T1000 (cell line): ENCODE measurements at regions not wholly inside any gene's neighbourhood (a gene's known extent, or its start where the extent isn't known, plus 50 kb on each side); places are given as distances from the start of the nearest gene placed in this dataset.

ENCODE experiments used
- DNase-seq: peaks from one replicate; lab custom pipeline; 2025; ENCODE audit warnings: mixed read lengths; lab: John Stamatoyannopoulos, UW

DNA sequence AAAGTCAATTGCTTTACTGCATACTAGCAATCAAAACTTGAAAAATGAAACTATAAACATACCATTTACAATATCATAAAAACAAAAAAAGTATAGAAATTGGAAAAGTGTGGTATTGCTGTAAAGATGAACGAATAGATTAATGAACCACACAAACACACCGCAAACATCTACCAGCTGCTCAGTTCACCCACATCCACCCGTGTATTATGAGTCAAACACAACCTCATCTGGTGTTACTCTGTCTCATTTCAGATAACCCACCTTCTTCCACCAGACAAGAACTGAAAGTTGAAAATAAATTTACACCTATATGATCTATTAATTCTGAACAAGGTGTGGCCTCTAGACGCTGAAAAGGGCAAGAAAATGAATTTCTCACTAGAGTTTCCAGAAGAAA, 53.3 kb downstream of the BLID start:
- DNase-seq: no peak

GRCh38 chr11:122059565-122059964, 56.5 kb downstream of the BLID start:
- no peak for DNase-seq

DNA sequence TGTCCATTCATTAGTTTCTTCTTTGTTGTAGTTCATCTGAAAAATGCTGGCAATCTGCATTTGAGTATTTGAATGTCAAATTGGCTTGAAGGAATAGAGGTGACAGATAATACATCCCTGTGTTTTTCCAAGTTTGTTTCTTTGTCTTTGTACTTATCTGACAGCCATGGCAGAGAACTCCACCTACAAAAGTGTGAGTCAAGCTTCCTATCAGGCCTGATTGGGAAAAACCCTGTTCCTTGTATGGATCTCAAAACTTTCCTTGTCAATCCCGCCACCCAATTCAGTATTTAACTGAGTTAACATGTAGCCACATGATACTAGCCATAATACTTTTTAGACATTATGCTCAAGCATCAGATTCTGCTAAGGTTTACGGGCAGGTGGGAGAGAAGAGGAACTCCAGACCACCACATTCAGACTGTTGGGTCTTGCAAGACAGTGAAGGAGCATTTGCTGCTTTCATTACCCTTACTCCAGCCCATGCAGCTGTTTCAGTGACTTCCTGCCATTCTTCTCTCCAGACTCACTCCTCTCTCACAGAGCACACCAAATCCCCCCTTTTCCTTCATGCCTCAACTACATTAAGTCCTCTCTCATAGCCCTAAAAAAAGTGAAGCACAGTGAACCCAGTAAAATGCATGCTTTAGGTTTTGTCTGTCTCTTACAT, 65.9 kb downstream of the BLID start:
- DNase-seq: no peak

DNA sequence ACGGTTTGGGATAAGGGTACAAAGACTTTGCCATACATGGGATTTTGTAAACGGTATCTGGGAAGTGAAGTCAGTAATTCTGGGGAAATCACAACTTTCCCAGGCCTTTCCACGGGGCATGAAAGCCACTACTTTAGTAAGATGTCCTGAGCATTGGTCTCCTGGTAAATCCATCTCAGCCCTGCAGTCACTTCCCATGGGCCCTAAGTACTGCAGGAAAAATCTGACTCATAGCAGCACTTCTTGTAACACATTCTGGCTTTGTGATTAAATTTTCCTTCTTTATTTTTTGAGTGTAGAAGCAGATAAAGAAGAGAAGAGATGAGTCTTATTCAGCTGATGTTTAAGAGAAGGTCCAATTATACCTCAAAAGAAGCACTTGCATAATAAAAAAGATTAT, 67.6 kb downstream of the BLID start:
- DNase-seq: no peak

DNA sequence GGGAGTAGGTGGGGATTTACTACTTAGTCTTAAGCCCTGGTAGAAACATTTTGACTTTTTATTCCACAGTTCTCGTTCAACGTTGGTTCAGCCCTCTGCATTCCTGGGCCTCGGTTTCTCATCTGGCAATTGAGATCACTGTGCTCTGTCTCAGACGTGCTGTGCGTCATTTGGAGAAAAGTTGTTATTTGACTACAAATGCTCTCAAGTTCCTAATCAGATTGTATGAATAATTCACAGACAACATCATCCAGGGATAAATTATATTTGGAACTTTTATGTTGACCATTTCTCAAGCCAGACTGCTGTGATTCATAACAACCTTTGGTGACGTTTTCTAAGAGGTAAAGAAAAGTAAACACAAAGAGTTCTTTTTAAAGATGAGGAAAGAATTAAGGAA, 69.2 kb downstream of the BLID start:
- DNase-seq: no peak

- DNase-seq: no peak
Measured at GRCh38 chr11:122046438-122046837, 69.6 kb downstream of the BLID start.

DNA sequence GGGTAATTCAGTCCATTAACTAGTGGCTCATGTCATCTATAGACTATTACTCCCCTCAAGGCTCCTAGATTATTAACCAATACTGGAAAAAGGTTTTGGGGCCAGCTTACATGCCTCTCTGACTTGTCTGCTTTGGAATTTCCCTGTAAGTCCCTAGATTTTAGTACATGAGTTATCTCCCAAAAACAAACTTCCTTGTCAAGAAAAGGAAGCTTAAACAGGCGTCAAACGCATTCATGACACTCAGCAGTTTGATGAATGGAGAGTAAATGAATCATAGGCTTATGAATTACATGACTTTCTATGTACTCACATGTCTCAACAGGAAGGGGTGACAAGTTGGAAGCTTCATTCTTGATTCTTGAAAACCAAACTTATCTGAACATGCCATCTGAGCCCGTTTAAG, 70.8 kb downstream of the BLID start:
- peak; percentile 9 for DNase-seq

GRCh38 chr11:122044086-122044485, 71.9 kb downstream of the BLID start:
- DNase-seq: no peak

DNA sequence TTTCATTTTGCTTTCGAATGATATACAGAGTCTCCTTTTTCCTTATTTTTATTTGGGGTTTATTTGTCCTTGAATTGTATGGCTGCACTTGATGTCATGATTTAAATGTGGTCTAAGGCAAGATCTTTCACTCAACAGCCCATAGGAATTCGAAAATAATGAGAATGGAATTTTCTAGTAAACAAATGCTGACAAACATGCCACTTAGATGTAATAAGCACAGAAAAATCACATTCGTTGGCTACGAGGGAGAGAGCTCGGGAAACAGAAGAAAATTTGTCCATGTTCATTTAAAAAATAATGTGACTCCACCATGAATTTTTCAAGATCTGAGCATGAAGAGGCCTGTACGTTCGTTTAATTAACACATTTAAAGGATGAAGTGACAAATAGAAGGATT, 73.0 kb downstream of the BLID start:
- no peak for DNase-seq

DNA sequence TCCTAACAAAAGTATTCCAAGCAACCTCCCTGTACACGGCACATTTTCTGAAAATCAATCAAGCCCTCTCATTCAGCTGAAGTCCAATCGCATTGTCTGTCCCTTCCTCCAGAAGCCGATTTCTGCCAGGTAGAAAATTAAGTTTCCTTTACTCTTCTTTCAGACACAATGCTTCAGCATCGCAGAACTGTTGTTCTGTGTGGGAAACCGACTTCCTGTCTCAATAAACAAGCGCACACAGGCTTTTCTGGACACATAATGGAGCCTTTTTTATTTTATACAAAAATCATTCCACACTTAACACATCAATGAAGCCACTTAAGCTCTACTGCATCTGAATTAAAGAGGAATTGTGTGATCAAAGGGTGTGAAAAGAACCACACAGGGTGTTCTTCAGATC, 75.6 kb downstream of the BLID start:
- DNase-seq: no peak

DNA sequence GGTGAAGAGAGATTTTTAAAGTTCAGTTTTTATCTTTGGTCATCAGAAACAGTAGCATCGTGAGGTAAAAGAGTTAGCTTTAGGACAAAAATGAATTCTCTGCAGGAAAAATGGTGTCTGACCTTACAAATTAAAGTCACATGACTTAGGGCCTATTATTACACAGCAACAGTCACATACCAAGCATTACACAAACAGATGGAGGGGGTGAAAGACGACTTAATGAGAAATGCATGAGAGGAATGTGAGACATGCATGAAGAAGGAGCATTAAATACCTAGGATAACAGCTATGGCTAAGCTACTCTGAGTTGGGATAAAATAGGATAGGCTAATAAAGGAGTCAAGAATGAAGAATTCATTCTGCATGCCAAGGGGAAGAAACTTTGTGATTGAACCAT, 77.5 kb downstream of the BLID start:
- DNase-seq: no peak

- no peak for DNase-seq
Measured at GRCh38 chr11:122037911-122038310, 78.1 kb downstream of the BLID start.

- no peak for DNase-seq
Measured at GRCh38 chr11:122036493-122036892, 79.5 kb downstream of the BLID start.

- no peak for DNase-seq
Measured at GRCh38 chr11:122036018-122036417, 80.0 kb downstream of the BLID start.

DNA sequence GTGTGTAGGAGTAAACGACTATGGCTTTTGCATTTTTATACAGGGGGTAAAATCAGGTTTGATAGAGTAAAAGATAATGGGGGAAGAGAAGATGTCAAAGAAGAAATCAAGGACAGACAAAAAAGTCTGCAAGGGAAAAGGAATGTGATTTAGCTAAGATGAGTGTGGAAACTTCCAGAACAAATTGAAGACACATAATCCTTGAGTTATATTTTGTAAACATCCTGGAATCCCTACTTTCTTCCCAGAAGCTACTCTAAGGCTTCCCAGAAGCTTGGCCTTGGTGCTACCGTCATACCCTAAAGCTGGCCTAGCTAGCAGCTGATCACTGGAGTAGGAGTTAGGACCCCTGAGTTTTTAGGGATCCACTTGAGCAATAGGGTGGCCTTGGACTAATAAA, 82.4 kb downstream of the BLID start:
- DNase-seq: no peak

DNA sequence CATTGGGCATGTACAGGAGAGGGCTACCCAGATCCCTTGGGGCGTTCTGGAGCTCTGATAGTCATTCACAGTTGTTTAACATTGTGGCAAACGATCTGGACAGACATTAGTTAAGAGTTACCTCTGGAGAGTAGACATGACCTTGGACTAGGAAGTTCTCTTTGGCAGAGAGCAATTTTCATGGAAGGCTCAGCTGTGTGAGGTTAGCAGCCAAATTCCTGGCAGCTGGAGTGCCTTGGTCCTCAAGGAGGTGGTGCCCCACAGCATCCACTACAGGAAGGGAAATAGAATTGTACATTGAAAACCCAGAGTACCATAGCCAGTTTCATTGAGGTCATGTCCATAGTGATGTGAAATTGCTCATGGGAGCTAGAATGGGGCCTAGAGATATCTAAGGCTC, 82.8 kb downstream of the BLID start:
- no peak for DNase-seq

DNA sequence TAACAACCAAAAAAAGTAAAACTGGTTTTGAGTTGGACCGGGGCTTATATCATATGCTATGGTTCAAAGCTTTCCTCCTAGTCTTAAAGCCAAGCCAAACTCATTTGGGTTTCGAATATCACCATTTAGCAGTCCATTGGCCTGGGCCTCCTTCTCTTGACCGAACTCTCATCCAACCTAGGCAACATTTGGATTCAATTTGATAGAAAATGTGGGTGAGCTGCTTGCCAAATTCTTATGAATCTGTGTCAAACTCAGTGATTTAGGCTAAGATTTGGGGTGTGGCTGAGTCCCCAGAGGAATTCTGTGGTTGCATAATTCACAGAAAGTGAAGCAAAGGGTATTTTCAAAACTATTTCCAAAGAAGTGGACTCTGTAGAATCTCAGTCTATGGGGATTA, 83.7 kb downstream of the BLID start:
- no peak for DNase-seq

GRCh38 chr11:122031813-122032212, 84.2 kb downstream of the BLID start:
- no peak for DNase-seq

DNA sequence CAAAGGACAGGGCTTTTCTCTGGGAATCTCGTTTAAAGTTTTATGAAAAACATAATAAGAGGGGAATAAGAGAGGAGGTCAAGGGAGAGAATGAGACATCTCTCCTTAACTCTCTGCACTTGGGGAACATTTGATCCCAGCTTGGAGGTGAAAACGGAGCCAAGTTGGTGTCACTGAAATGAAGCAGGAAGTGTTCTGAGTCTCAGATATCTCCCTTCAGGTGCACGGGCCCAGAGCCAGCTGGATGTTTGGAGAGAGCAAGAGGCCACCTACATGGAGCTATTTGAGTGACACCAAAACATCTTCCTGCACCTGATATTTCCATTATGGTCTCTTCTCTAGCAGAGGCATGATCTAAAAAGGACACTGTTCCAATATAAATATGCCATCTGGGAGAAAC, 85.7 kb downstream of the BLID start:
- no peak for DNase-seq

DNA sequence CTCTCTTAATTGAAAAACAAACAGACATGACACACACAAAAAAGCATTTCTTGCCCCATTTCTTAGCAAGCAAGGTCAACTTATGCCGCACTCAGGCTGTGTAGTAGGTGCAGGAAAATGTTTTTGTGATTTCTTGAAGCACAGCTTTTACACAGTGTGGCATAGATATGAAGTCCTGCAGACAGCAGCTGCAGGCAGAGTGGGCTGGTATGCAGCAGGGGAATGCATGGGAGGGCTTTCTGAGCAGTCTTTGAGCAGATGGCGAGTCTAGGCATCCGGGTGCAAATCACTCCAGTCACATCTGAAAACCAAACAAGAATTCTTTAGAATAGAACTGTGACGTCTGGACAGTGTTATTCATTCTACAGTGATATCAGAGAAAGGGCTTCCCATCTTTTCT, 87.5 kb downstream of the BLID start:
- no peak for DNase-seq

GRCh38 chr11:122028036-122028435, 88.0 kb downstream of the BLID start:
- no peak for DNase-seq

- no peak for DNase-seq
Measured at GRCh38 chr11:122025757-122026156, 90.3 kb downstream of the BLID start.

DNA sequence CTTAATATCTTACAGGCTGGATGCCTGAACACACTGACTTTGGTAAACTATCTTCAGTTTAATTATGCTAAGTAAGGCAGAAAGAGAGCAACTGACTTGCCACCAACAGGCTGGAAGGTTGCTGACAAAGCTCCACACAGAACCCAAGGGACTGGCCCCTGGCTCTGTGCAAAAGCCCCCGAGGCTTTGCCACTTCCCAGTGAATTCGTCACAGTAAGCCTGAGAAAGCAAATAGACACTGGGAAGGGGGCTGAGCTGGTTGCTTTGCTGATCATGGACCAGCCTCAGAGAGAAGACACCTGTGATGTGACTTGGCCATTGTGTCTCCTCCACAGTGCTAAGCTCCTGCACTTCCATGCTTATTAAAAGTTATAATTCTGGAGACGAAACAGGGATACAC, 91.7 kb downstream of the BLID start:
- no peak for DNase-seq

- no peak for DNase-seq
Measured at GRCh38 chr11:122023614-122024250, 92.3 kb downstream of the BLID start.
